T-cell (primary cell): ENCODE measurements at regions not wholly inside any gene's neighbourhood (a gene's known extent, or its start where the extent isn't known, plus 50 kb on each side); places are given as distances from the start of the nearest gene placed in this dataset.

ENCODE experiments used
- ATAC-seq, 4 experiments: fragments of 200-7000 bp in 3 of 4; fragments of 150-1000 bp in 1 of 4; cut with Tn5 transposase; replicated peaks in 1 of 4; 1 replicate in 3 of 4; 2 replicates in 1 of 4; pipeline ENCODE4 v1.10.0; 2021; ENCODE audit warnings: moderate library complexity in 3 of 4, mild to moderate bottlenecking in 2 of 4, moderate number of reproducible peaks in 1 of 4
- CTCF ChIA-PET, 2 donors: fragments of 300-600 bp; sonication (Branson Sonifier 250); formaldehyde crosslinking; loops; one replicate each; lab custom pipeline; 2022; ENCODE audit warnings: antibody characterized with exemption in 2 of 2; lab: Charles Lee
- POLR2A ChIA-PET, 2 donors: fragments of 300-600 bp; sonication (Branson Sonifier 250); formaldehyde crosslinking; loops; one replicate each; lab custom pipeline; 2022; ENCODE audit warnings: antibody characterized with exemption in 2 of 2; lab: Charles Lee
- DNase-seq, 35 experiments: peaks; one replicate each; pipeline versions ENCODE4 v3.0.0 to v3.0.0-alpha.2; 2013 to 2023
- H3K27ac ChIP-seq: one replicate; pipeline ENCODE4 v1.5.1; 2013; ENCODE audit warnings: low read length
- H3K27me3 ChIP-seq, 2 experiments: replicated peaks in 1 of 2; 1 replicate in 1 of 2; 2 replicates in 1 of 2; pipeline versions ENCODE4 v1.6.1 to v1.7.0; 2013; ENCODE audit warnings: low read length in 1 of 2, mixed read lengths in 1 of 2; ENCODE audit not compliant: control insufficient read depth in 2 of 2, insufficient read depth in 2 of 2; ENCODE audit errors: extremely low read depth in 1 of 2
- H3K36me3 ChIP-seq, 2 donors: 1 replicate in 1 of 2; 2 replicates in 1 of 2; pipeline versions ENCODE4 v1.6.1 to v1.7.0; 2013; ENCODE audit warnings: low read length in 1 of 2; ENCODE audit not compliant: control insufficient read depth in 2 of 2, insufficient read depth in 1 of 2; ENCODE audit errors: extremely low read depth in 1 of 2
- H3K4me1 ChIP-seq, 2 experiments: 1 replicate in 1 of 2; 2 replicates in 1 of 2; pipeline versions ENCODE4 v1.6.1 to v1.7.0; 2013; ENCODE audit warnings: low read length in 2 of 2, mixed read lengths in 1 of 2; ENCODE audit not compliant: insufficient read depth in 2 of 2, control insufficient read depth in 1 of 2; ENCODE audit errors: extremely low read depth in 1 of 2
- H3K4me3 ChIP-seq, 2 donors: 1 replicate in 1 of 2; 2 replicates in 1 of 2; pipeline versions ENCODE4 v1.5.1 to v1.7.0; 2013; ENCODE audit warnings: mild to moderate bottlenecking in 2 of 2, low read length in 1 of 2, moderate library complexity in 1 of 2; ENCODE audit not compliant: control insufficient read depth in 1 of 2; ENCODE audit errors: extremely low read depth in 1 of 2
- H3K9me3 ChIP-seq: 2 replicates; pipeline ENCODE4 v1.7.0; 2013
- H3K27ac Mint-ChIP-seq, 2 donors: one replicate each; pipeline ENCODE4 v1.8.0; 2020 to 2021; ENCODE audit warnings: mild to moderate bottlenecking in 2 of 2, mixed read lengths in 2 of 2
- H3K27me3 Mint-ChIP-seq, 2 donors: one replicate each; pipeline ENCODE4 v1.8.0; 2021 to 2022; ENCODE audit warnings: mixed read lengths in 2 of 2
- H3K36me3 Mint-ChIP-seq: one replicate; pipeline ENCODE4 v1.8.0; 2021; ENCODE audit warnings: mixed read lengths
- H3K4me1 Mint-ChIP-seq, 3 donors: one replicate each; pipeline ENCODE4 v1.8.0; 2020 to 2022; ENCODE audit warnings: mixed read lengths in 3 of 3, mild to moderate bottlenecking in 1 of 3
- H3K4me3 Mint-ChIP-seq, 3 donors: one replicate each; pipeline ENCODE4 v1.8.0; 2020 to 2022; ENCODE audit warnings: mild to moderate bottlenecking in 3 of 3, mixed read lengths in 3 of 3, moderate library complexity in 3 of 3
- H3K9me3 Mint-ChIP-seq, 3 donors: one replicate each; pipeline ENCODE4 v1.8.0; 2020 to 2022; ENCODE audit warnings: mixed read lengths in 3 of 3
- WGBS: methylation state at CpG from one replicate; pipeline ENCODE4 v1.1.5; 2013; ENCODE audit warnings: missing lambda C conversion rate; ENCODE audit not compliant: insufficient coverage; 5-methylcytosine and 5-hydroxymethylcytosine counted together

DNA sequence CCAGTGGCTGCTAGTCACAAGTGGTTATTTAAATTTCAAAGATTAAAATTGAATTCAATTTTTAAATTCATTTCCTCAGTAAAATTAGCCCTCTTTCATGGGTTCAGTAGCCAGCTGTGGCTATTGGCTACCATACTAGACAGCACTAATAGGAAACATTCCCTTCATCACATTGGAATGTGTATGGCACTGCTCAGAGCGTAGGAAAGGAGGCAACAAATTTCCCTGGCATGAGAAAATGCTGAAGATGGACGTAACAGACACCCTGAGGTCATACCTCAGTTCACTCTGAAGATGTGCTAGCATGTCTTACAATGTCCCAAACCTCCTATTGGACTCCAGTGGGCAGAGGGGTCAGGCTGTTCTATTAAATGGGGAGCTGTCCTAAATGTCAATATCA, 96.4 kb downstream of the C1QL2 start:
- POLR2A ChIA-PET, result no interaction called here
- H3K9me3 Mint-ChIP-seq, result no peaks in the 10 kb centered on the region

DNA sequence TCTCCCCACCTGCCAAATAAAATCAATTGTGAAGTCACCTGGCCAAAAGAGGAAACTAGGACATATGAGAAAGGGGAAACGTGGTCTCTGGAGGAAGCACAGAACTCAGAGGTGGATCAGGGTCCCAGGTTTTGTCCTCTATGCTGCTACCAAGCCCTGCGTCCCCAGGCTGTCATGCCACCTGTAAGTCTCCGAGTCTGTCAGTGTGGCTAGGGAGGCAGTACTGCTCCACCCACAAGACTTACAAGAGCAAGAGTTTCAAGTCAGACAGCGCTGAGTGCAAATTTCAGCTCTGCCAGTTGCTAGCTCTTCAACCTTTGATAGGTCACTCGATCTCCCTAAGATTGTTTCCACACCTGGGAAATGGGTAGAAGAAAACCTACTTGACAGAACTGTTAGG, 98.6 kb downstream of the C1QL2 start:
- no peak overlapping the region for H3K4me3 ChIP-seq
- no peak for ATAC-seq
- peaks cover 0 to 6% (median 0%) of the 10 kb centered on the region in 3 donors for H3K9me3 Mint-ChIP-seq
- POLR2A ChIA-PET, result no interaction called here
- no peak for DNase-seq
- H3K36me3 Mint-ChIP-seq, result no peaks in the 10 kb centered on the region
- H3K9me3 ChIP-seq, result no peaks in the 10 kb centered on the region
- CTCF ChIA-PET, result no interaction called here
- no peak overlapping the region for H3K27ac Mint-ChIP-seq
- peaks cover 0 to 6% of the 10 kb centered on the region in 2 experiments for H3K27me3 ChIP-seq
- H3K27me3 Mint-ChIP-seq, result peaks cover 0 to 4% of the 10 kb centered on the region in 2 donors
- 100% methylated on average over 1 of the region's 5 CpGs for WGBS
- H3K4me1 ChIP-seq, result no peaks in the 10 kb centered on the region
- H3K27ac ChIP-seq, result no peak overlapping the region
- H3K4me3 Mint-ChIP-seq, result no peak overlapping the region
- no peaks in the 10 kb centered on the region for H3K4me1 Mint-ChIP-seq
- no peaks in the 10 kb centered on the region for H3K36me3 ChIP-seq

More for the DNA sequence above, 96.4 kb downstream of the C1QL2 start:
- DNase-seq (no peak), ATAC-seq (no peak)
- peaks cover 0 to 6% of the 10 kb centered on the region in 2 experiments for H3K27me3 ChIP-seq
- no peak overlapping the region for H3K4me3 ChIP-seq
- CTCF ChIA-PET, result interaction anchor here in 1 of 2 donors (0.6 kb wide), 1 partner anchor 839 kb away, joined by 3 read pairs; no protein-coding TSS in a partner anchor
- Mint-ChIP-seq H3K27me3 (peaks cover 0 to 4% of the 10 kb centered on the region in 2 donors), H3K27ac (no peak overlapping the region), H3K36me3 (no peaks in the 10 kb centered on the region), H3K4me3 (no peak overlapping the region), H3K4me1 (no peaks in the 10 kb centered on the region)
- no peaks in the 10 kb centered on the region for H3K36me3 ChIP-seq
- H3K4me1 ChIP-seq, result no peaks in the 10 kb centered on the region
- 55% methylated on average over 2 of the region's 2 CpGs for whole genome bisulfite sequencing
- no peaks in the 10 kb centered on the region for H3K9me3 ChIP-seq
- no peak overlapping the region for H3K27ac ChIP-seq

DNA sequence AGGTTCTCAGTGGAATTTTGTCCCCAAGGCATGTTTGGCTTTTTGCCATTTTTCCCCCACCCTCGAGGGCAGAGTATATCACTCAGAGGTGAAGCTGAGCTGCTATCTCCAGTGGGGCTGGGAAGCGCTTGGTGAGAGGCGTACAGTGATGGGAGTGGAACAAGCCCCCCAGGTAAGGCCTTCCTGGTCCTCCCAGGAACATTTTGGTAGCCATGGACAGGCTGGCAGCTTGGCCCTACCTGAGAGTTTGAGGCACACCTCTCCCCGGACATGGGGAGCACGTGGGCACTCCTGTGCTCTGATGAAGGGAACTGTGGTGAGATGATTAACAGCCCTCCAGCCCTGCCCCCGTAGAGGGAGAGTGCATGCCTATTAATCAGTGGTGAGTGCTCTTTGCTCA, 99.3 kb downstream of the C1QL2 start:
- POLR2A ChIA-PET, result no interaction called here
- Histone ChIP-seq H3K9me3 (no peaks in the 10 kb centered on the region), H3K4me1 (no peaks in the 10 kb centered on the region), H3K36me3 (no peaks in the 10 kb centered on the region), H3K27ac (no peak overlapping the region), H3K4me3 (no peak overlapping the region), H3K27me3 (peaks cover 0 to 6% of the 10 kb centered on the region in 2 experiments)
- no peak overlapping the region for H3K27ac Mint-ChIP-seq
- no peaks in the 10 kb centered on the region for H3K4me1 Mint-ChIP-seq
- no peak for DNase-seq
- H3K9me3 Mint-ChIP-seq, result peaks cover 0 to 10% (median 5%) of the 10 kb centered on the region in 3 donors
- 40% methylated on average over 1 of the region's 6 CpGs for WGBS
- no peak overlapping the region for H3K4me3 Mint-ChIP-seq
- H3K36me3 Mint-ChIP-seq, result no peaks in the 10 kb centered on the region
- ATAC-seq, result no peak
- peaks cover 0 to 4% of the 10 kb centered on the region in 2 donors for H3K27me3 Mint-ChIP-seq
- CTCF ChIA-PET, result interaction anchor here in 1 of 2 donors (0.6 kb wide), 1 partner anchor 37 kb away, joined by 3 read pairs; no protein-coding TSS in a partner anchor

DNA sequence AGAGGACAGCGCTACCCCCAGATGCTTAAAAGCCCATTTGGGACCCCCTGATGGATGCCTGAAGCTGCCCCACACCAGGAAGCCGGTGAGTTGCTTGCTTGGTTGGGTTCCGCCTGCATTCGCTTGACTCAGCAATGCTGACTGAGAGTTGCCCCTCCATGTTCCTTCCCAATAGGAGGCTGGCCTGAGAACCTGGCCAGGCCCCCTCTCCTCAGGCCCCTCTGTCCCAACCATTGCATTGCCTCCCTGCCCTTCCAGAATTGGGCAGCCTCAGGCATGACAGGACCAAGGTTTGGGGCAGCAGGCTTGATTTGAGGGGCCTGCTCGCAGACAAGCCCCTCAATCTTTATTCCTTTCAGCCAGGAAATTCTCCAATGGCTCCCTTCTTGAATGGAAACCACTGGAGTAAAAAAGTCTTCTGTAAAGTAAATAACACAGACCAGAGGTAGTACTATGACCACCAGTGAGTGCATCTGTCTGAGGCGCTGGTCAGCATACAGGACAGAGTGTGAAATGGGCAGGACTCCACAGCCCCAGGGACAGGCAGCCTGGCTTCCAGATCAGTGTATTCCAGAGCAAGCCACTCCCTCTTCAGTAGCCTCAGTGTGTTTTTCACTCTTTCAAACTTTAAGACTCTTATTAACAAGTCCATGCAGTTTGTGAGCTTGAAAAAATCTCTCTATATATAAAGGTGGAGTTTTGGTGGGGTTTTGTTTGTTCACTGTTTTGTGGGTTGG, 104.7 kb downstream of the C1QL2 start:
- H3K4me1 ChIP-seq, result no peaks in the 10 kb centered on the region
- DNase-seq, result no peak
- Mint-ChIP-seq H3K4me1 (no peaks in the 10 kb centered on the region), H3K4me3 (no peak overlapping the region), H3K27ac (no peak overlapping the region), H3K9me3 (peaks cover 0 to 10% (median 6%) of the 10 kb centered on the region in 3 donors), H3K36me3 (no peaks in the 10 kb centered on the region), H3K27me3 (peaks cover 18 to 20% of the 10 kb centered on the region in 2 donors)
- H3K4me3 ChIP-seq, result no peak overlapping the region
- peaks cover 0 to 22% of the 10 kb centered on the region in 2 experiments for H3K27me3 ChIP-seq
- H3K9me3 ChIP-seq, result no peaks in the 10 kb centered on the region
- CTCF ChIA-PET, result no interaction called here
- POLR2A ChIA-PET, result no interaction called here
- 84% methylated on average over 5 of the region's 6 CpGs for WGBS
- H3K27ac ChIP-seq, result no peak overlapping the region
- ATAC-seq, result no peak
- no peaks in the 10 kb centered on the region for H3K36me3 ChIP-seq

DNA sequence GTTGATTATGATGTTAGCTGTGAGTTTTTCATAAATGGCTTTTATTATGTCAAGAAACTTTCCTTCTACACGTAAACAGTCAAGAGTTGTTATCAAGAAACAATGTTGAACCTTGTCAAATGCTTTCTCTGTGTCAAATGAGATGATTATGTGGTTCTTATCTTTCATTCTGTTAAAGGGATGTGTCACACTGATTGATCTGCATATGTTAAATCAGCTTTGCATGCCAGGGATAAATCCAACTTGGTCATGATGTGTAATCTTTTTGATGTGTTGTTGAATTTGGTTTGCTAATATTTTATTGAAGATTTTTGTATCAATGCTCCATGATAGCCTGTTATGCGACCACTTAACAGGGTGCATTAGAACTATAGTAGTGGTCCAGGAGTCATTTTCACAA, 107.3 kb downstream of the C1QL2 start:
- DNase-seq (no peak), ATAC-seq (no peak)
- Histone ChIP-seq H3K4me3 (no peak overlapping the region), H3K27me3 (peaks cover 0 to 18% of the 10 kb centered on the region in 2 experiments), H3K36me3 (no peaks in the 10 kb centered on the region), H3K4me1 (no peaks in the 10 kb centered on the region), H3K9me3 (no peaks in the 10 kb centered on the region), H3K27ac (no peak overlapping the region)
- no peaks in the 10 kb centered on the region for H3K36me3 Mint-ChIP-seq
- ChIA-PET CTCF (no interaction called here), POLR2A (interaction anchor here in 1 of 2 donors (0.6 kb wide), 1 partner anchor 63 kb away, joined by 3 read pairs; no protein-coding TSS in a partner anchor)
- H3K4me1 Mint-ChIP-seq, result no peaks in the 10 kb centered on the region
- no peak overlapping the region for H3K4me3 Mint-ChIP-seq
- peaks cover 0 to 6% (median 6%) of the 10 kb centered on the region in 3 donors for H3K9me3 Mint-ChIP-seq
- WGBS, result 86% methylated on average over 1 of the region's 2 CpGs
- H3K27me3 Mint-ChIP-seq, result peaks cover 25 to 33% of the 10 kb centered on the region in 2 donors
- H3K27ac Mint-ChIP-seq, result no peak overlapping the region

DNA sequence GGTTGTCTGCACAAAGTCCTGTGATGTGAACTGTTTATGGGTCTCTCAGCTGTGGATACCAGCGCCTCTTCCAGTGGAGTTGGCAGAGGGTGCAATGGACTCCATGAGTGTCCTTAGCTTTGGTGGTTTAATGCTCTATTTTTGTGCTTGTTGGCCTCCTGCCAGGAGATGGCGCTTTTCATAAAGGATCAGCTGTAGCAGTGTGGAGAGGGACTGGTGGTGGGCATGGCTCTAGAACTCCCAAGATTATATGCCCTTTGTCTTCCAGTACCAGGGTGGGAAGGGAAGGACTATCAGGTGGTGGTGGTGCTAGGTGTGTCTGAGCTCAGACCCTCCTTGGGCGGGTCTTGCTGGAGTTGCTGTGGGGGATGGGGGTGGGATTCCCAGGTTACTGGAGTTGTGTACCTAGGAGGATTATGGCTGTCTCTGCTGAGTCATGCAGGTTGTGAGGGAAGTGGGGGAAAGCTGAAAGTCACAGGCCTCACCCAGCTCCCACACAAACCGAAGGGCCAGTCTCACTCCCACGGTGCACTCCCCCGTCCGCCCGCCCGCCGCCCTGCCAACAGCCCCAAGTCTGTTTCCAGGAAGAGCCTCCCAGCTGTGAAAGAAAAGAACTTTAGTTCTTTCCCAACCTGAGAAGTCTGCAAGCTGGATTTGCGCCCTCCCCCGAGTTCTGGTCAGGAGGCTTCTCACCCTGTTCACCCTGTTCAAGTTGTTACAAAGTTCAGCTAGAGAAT, 108.1 kb downstream of the MARCO start:
- Histone ChIP-seq H3K4me3 (no peak overlapping the region), H3K4me1 (no peaks in the 10 kb centered on the region), H3K36me3 (no peaks in the 10 kb centered on the region), H3K9me3 (no peaks in the 10 kb centered on the region), H3K27ac (no peak overlapping the region), H3K27me3 (peaks cover 2 to 16% of the 10 kb centered on the region in 2 experiments)
- 80% methylated on average over 9 of the region's 12 CpGs for WGBS
- no peaks in the 10 kb centered on the region for H3K36me3 Mint-ChIP-seq
- POLR2A ChIA-PET, result interaction anchor here in 1 of 2 donors (0.6 kb wide), 1 partner anchor 1246 kb away, joined by 5 read pairs; no protein-coding TSS in a partner anchor
- CTCF ChIA-PET, result interaction anchor here (0.7 to 1.1 kb wide), 2 partner anchors 168 to 429 kb away, joined by 3 to 4 read pairs; no protein-coding TSS in a partner anchor
- H3K27ac Mint-ChIP-seq, result no peak overlapping the region
- no peak for DNase-seq
- ATAC-seq, result no peak
- H3K27me3 Mint-ChIP-seq, result peaks cover 30 to 33% of the 10 kb centered on the region in 2 donors
- H3K4me3 Mint-ChIP-seq, result no peak overlapping the region
- peaks cover 0 to 6% (median 4%) of the 10 kb centered on the region in 3 donors for H3K9me3 Mint-ChIP-seq
- H3K4me1 Mint-ChIP-seq, result no peaks in the 10 kb centered on the region
